ENCODE measurements at regions not wholly inside any gene's neighbourhood (a gene's known extent, or its start where the extent isn't known, plus 50 kb on each side); places are given as distances from the start of the nearest gene placed in this dataset.

DNA sequence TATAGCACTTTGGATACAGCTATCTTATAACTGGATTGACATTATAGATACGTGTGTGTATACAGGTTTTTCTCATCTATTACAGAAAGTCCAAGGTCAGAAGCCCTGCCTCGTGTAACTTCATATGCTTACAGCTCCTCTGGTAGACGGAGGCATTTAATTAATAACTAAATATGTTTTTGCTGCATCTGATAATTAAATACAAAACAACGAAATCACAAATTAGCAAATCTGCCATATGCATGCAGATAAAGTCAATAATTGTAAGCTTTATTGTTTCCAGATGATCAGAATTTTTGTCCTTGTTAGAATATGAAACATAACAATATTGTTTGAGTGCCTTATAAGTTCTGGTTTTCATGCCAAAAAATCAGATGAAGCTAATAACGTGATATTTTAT is 717.7 kb downstream of the LIG4 start:
- no peak for ATAC-seq
- H3K27me3 ChIP-seq (ENCODE audit: control insufficient read depth, insufficient read depth, low read length): no peaks in the 10 kb centered on the region
- DNase-seq: no peak
- H3K27ac ChIP-seq (ENCODE audit: low read length): no peak overlapping the region
- Mint-ChIP-seq H3K36me3 (no peaks in the 10 kb centered on the region), H3K4me1 (peaks cover 5 to 7% of the 10 kb centered on the region in 2 donors), H3K27me3 (ENCODE audit: low read depth in 2 of 2) (no peaks in the 10 kb centered on the region), H3K9me3 (peaks cover 0 to 7% of the 10 kb centered on the region in 2 donors), H3K27ac (no peak overlapping the region), H3K4me3 (no peak overlapping the region)
- H3K4me3 ChIP-seq (ENCODE audit: low read length): no peak overlapping the region
- no peaks in the 10 kb centered on the region for H3K36me3 ChIP-seq (ENCODE audit: control insufficient read depth, insufficient read depth, low read length)
- intact Hi-C loops (cut with micrococcal nuclease): no loop called here
- whole genome bisulfite sequencing (ENCODE audit: insufficient coverage): 94% methylated on average over 2 of the region's 5 CpGs
- peaks cover 2% of the 10 kb centered on the region for H3K9me3 ChIP-seq (ENCODE audit: control insufficient read depth, insufficient read depth, low read length)
- TF ChIP-seq, protein P1, sequence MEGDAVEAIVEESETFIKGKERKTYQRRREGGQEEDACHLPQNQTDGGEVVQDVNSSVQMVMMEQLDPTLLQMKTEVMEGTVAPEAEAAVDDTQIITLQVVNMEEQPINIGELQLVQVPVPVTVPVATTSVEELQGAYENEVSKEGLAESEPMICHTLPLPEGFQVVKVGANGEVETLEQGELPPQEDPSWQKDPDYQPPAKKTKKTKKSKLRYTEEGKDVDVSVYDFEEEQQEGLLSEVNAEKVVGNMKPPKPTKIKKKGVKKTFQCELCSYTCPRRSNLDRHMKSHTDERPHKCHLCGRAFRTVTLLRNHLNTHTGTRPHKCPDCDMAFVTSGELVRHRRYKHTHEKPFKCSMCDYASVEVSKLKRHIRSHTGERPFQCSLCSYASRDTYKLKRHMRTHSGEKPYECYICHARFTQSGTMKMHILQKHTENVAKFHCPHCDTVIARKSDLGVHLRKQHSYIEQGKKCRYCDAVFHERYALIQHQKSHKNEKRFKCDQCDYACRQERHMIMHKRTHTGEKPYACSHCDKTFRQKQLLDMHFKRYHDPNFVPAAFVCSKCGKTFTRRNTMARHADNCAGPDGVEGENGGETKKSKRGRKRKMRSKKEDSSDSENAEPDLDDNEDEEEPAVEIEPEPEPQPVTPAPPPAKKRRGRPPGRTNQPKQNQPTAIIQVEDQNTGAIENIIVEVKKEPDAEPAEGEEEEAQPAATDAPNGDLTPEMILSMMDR (IDR thresholded peaks at IDR 0.05): no peak
- no peaks in the 10 kb centered on the region for H3K4me1 ChIP-seq (ENCODE audit: control insufficient read depth, insufficient read depth, low read length)

DNA sequence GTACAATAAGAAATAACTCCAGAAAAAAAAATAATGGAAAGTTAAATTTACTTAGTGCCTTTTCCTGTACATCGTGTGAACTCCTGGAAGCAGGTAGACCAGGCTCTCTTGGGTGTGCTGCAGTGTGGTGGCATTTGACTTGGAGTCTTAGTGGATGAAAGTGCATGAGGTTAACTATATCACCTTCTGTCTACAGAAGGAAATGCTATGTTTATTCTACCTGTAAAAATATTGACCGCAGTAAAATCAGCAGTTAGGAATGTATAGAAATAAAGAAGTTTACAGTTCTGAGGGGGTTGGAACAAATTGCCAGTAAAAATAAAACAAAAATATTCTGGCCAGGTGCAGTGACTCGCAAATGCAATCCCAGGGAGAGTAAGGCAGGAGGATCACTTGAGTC is 722.1 kb downstream of the LIG4 start:
- TF ChIP-seq, protein P1 (IDR thresholded peaks at IDR 0.05): no peak
- Mint-ChIP-seq H3K9me3 (peaks cover 4 to 21% of the 10 kb centered on the region in 2 donors), H3K27me3 (ENCODE audit: low read depth in 2 of 2) (peaks cover 2 to 6% of the 10 kb centered on the region in 2 donors), H3K27ac (no peak overlapping the region), H3K4me1 (peaks cover 5 to 7% of the 10 kb centered on the region in 2 donors), H3K36me3 (no peaks in the 10 kb centered on the region), H3K4me3 (no peak overlapping the region)
- DNase-seq: no peak
- Histone ChIP-seq H3K9me3 (ENCODE audit: control insufficient read depth, insufficient read depth, low read length) (no peaks in the 10 kb centered on the region), H3K4me3 (ENCODE audit: low read length) (no peak overlapping the region), H3K27me3 (ENCODE audit: control insufficient read depth, insufficient read depth, low read length) (no peaks in the 10 kb centered on the region), H3K36me3 (ENCODE audit: control insufficient read depth, insufficient read depth, low read length) (no peaks in the 10 kb centered on the region), H3K27ac (ENCODE audit: low read length) (no peak overlapping the region), H3K4me1 (ENCODE audit: control insufficient read depth, insufficient read depth, low read length) (no peaks in the 10 kb centered on the region)
- ATAC-seq: no peak
- 92% methylated on average over 3 of the region's 3 CpGs for WGBS (ENCODE audit: insufficient coverage)
- intact Hi-C loops (cut with micrococcal nuclease): no loop called here

DNA sequence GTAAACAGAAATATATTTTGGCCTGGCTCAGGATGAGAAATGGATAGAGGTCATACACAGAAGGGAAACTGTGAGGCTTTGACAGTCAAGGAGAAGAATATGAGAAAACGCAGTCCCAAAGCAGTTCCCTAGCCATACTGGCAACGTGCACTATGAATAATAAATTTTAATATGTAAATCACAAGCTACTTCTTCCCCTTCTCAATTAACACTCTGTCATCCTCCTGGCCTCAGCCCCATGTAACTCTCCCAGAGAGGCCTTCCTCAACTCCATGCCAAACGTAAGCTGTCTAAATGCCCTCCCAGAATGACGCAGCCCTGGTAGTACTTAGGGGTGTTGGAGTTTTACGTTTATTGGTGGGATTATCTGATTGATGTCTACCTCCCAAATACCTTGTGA is 732.6 kb downstream of the LIG4 start:
- no peaks in the 10 kb centered on the region for H3K27me3 ChIP-seq (ENCODE audit: control insufficient read depth, insufficient read depth, low read length)
- ATAC-seq (no peak), DNase-seq (no peak)
- peaks cover 5% of the 10 kb centered on the region for H3K9me3 ChIP-seq (ENCODE audit: control insufficient read depth, insufficient read depth, low read length)
- TF ChIP-seq, protein P1 (IDR thresholded peaks at IDR 0.05): no peak
- H3K4me1 ChIP-seq (ENCODE audit: control insufficient read depth, insufficient read depth, low read length): no peaks in the 10 kb centered on the region
- H3K27ac ChIP-seq (ENCODE audit: low read length): no peak overlapping the region
- Mint-ChIP-seq H3K27me3 (ENCODE audit: low read depth in 2 of 2) (no peaks in the 10 kb centered on the region), H3K4me1 (no peaks in the 10 kb centered on the region), H3K9me3 (peaks cover 0 to 10% of the 10 kb centered on the region in 2 donors), H3K36me3 (no peaks in the 10 kb centered on the region), H3K4me3 (no peak overlapping the region), H3K27ac (no peak overlapping the region)
- no peak overlapping the region for H3K4me3 ChIP-seq (ENCODE audit: low read length)
- 100% methylated on average over 1 of the region's 5 CpGs for WGBS (ENCODE audit: insufficient coverage)
- no peaks in the 10 kb centered on the region for H3K36me3 ChIP-seq (ENCODE audit: control insufficient read depth, insufficient read depth, low read length)
- intact Hi-C loops (cut with micrococcal nuclease): no loop called here

DNA sequence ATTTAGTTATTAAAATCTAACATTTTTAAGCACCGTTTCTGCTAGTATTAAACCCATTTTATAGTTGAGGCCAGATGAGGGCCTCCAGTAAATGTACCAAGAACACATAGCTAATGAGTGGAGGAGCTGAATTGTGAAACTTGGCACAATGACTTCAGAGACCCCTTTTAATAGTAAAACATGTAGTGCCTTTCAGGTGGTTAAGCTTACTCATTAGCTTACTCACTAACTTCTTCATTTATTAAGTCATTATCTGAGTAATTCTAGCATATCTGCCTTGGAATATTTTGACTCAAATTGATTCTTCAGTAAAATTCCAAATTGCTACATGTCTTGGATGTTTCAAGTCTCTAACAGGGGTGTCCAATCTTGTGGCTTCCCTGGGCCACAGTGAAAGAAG is 735.2 kb downstream of the LIG4 start:
- Histone ChIP-seq H3K4me3 (ENCODE audit: low read length) (no peak overlapping the region), H3K36me3 (ENCODE audit: control insufficient read depth, insufficient read depth, low read length) (no peaks in the 10 kb centered on the region), H3K27me3 (ENCODE audit: control insufficient read depth, insufficient read depth, low read length) (no peaks in the 10 kb centered on the region), H3K27ac (ENCODE audit: low read length) (no peak overlapping the region), H3K4me1 (ENCODE audit: control insufficient read depth, insufficient read depth, low read length) (no peaks in the 10 kb centered on the region), H3K9me3 (ENCODE audit: control insufficient read depth, insufficient read depth, low read length) (peaks cover 2% of the 10 kb centered on the region)
- no peak for DNase-seq
- TF ChIP-seq, protein P1 (IDR thresholded peaks at IDR 0.05): no peak
- Mint-ChIP-seq H3K27me3 (ENCODE audit: low read depth in 2 of 2) (no peaks in the 10 kb centered on the region), H3K9me3 (peaks cover 0 to 3% of the 10 kb centered on the region in 2 donors), H3K4me3 (no peak overlapping the region), H3K36me3 (no peaks in the 10 kb centered on the region), H3K4me1 (no peaks in the 10 kb centered on the region), H3K27ac (no peak overlapping the region)
- WGBS (ENCODE audit: insufficient coverage): 67% methylated on average over 1 of the region's 1 CpG
- ATAC-seq: no peak
- intact Hi-C loops (cut with micrococcal nuclease): no loop called here

Measured in natural killer cell (primary cell).